CD4-positive, alpha-beta T cell treated with Interleukin-4 for 4 hours (primary cell): ENCODE measurements at regions not wholly inside any gene's neighbourhood (a gene's known extent, or its start where the extent isn't known, plus 50 kb on each side); places are given as distances from the start of the nearest gene placed in this dataset.

ENCODE experiments used
- DNase-seq: peaks from one replicate; pipeline ENCODE4 v3.0.0-alpha.2; 2020

DNA sequence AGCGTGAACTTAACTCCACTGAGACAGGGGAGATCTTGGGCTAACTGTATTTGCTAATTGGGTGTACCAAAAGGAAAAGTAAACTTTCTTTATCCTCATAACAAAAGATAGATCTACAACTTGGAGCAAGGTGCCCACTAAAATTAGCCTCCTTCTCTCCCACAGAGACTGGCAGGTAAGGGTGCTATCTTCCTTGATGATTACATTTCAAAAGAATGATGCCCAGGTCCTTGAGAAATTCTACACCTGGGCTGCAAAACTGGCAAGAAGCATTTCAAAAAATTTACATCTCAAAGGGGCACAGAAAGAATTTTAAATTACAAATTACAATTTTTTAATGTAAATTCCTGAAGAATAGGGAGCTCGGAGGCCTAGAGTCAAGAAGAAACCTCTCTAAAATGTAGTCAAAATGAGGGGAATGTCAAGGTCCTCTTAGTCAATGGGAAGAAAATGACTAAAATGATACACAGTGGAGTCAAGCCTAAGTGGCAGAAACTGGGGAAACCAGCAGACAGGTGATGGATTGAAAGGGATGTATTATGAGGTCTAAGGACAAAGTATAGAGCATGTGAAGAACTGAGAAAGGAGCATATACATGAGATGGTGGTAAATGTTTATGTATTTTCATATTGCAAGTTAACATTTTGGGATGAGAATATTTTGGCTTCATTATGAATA lies 348.3 kb upstream of the TUSC1 start:
- no peak for DNase-seq

DNA sequence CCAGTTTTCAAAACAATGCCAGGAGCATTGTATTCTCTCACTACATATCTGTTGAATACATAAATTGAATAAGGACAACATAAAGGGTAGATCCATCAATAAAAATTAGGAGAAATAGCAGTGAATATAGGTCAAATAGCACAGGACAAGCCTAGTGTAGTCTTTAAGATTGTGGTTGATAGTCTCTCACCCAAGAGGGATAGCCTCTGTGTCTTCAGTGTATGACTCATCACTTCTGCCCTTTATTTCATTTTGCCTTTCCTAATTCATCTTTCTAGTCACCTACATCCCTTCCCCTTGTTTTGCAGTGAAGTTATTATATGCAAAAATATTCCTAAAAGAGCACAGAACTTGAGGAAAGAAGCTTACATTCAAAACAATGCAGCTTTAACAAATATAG lies 335.0 kb upstream of the TUSC1 start:
- no peak for DNase-seq

DNA sequence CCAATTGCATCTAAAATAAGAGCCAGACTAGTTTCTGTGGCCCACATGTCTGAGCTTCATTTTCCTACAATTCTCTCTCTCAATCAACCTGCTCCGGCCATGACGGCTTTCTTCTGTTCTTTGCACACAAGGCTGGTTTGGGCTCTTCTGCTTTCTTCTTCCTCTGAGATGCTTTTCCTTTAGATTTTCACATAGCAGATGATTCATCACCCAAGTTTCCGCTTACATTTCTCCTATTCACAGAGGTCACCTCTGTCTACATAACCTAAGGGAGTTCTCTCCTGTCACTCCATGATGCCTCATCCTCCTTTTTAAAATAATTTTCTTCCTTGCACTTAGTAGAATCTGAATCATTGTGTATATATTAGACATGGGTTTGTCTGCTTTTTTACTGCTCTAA lies 334.6 kb upstream of the TUSC1 start:
- no peak for DNase-seq

DNA sequence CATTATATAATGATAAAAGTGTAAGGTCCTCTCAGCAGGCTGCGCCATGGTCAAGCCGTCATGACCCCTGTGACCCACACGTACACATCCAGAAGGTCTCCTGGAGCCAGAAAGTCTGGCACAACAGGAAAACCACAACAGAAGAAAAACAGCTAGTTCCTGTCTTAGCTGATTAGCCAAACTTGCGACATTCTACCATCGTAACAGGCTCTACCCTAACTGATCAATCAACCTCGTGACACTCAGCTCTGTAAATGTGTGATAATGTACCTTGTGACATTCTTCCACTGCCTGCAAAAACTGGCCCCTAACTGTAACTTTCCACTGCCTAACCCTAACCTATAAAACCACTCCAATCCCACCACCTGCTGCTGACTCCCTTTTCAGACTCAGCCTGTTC lies 316.4 kb upstream of the TUSC1 start:
- DNase-seq = no peak

DNA sequence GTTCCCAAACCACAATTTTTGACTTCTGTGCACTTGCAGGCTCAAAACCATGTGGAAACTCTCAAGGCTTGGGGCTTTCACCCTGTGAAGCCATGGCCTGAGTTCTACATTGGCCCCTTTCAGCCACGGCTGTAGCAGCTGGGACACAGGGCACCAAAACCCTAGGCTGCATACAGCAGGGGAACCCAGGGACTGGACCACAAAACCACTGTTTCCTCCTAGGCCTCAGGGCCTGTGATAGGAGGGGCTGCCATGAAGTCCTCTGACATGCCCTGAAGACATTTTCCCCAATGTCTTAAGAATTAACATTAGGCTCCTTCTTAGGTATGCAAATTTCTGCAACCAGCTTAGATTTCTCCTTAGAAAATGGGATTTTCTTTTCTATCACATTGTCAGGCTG lies 312.1 kb upstream of the TUSC1 start:
- DNase-seq = no peak

DNA sequence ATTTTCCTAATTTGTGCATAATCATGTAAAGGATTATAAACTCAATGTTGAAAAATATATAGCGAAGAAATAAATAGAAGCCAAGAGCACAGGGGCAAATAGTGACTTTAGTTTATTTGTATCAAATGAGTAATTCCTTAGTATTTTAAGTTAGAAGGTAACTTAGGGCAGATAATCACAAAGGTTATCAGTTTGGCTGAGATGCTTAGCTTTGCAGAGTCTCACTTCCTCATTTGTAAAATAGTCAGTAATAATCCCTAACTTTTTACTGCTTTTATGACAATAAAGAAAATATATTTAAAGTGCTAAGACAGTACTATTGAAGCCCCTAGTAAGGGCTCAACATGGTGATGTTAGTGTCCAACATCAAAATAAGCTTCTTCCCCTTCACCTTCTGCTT lies 297.4 kb upstream of the TUSC1 start:
- DNase-seq = no peak

DNA sequence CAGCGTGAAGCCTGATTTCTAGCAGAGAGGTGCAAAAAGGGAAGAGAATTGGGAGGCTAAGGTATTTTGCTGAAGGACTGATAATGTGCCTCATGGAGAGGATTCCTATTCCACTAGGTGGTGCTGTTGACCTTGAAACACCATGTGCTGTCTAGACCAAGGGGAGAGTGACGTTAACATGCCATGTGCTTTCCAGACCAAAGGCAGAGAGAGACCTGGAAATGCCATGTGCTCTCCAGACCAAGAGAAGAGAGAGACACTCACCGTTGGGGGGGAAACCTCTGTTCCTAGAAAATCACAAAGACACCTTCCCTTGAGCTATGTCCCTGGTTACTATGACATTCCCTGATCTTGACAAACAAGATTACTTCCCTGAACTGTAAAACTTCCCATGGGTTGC lies 286.0 kb upstream of the TUSC1 start:
- DNase-seq = no peak

DNA sequence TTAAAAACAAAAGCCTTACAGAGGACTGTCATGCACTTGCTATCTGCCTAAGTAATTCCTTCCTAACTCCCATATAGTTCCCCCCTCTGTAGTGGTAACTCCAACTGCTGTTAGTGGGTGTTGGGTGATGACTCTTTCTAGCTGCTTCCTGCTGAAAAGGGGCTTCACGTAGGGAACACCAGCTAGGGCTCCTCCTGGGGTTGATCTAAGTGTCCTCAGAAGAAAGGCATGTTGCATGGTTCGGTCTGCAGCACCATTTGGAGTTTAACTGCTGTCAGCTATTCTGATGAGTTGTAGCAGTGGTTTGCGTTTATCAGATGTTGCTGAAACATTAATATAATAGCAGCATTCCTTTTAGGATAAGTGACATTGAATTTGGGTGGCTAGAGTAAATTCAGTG lies 281.9 kb upstream of the TUSC1 start:
- DNase-seq = no peak

DNA sequence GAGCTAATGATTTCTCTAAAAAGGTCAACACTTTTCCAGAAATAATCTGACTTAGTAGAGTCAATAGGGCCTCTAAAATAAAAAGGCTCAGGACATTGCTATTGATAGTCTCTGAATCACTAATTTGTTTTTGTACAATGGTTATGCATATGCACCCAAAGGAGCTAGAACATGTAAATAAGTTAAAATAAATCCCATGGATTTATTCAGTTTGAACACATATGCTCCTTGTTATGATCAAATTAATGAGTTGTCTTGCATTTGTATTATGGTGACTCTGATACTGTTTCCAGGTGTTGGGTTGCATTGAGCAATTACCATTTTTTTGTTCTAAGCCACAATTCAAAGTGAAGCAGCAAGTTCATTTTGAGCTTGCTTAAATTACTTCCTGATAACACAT lies 276.0 kb upstream of the TUSC1 start:
- no peak for DNase-seq

DNA sequence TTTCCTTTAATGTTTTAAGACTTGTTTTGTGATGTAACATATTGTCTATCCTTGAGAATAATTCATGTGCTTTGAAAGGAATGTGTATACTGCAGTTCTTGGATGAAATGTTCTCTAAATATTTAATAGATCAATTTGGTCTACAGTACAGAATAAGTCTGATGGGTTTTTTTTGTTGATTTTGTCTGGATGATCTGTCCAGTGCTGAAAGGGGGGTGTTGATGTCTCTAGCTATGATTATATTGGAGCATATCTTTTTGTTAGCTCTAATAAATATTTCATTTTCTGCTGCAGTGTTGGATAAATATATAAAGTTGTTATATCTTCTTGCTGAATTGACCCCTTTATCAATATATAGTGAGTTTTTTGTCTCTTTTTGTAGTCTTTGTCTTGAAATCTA lies 269.9 kb upstream of the TUSC1 start:
- no peak for DNase-seq

DNA sequence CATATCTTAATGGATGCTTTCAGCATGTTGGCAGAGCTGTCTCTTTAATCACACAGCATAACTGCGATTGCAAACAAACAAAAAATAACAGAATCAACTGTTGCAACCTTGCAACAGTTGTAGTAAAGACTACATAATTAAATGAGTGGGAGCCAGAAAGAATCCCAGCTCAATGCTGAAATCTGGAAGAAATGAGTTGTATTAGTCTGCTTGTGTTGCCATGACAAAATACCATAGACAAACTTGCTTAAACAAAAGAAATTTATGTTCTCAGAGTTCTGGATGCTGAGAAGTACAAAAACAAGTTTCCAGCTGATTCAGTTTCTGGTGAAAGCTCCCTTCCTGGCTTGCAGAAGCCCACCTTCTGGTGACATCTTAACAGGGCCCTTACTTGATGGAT lies 260.9 kb upstream of the TUSC1 start:
- DNase-seq = no peak

DNA sequence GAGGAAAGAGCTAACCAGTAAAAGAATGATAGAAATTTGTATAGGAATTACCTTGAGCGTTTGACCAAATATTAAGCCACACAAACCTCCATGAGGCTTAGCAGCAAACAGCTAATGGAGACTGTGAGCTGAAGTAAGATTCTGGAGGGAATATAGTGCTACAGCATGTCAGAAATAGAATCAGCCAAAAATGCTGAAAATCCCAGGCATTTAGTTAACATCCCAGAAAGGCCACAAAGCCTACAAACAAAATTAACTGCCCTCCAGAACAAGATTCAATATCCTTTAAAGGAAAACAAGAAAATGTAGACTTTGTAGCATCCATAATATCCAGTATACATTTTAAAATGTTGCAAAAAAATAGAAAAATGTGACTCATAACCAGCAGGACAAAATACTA lies 257.8 kb upstream of the TUSC1 start:
- no peak for DNase-seq

DNA sequence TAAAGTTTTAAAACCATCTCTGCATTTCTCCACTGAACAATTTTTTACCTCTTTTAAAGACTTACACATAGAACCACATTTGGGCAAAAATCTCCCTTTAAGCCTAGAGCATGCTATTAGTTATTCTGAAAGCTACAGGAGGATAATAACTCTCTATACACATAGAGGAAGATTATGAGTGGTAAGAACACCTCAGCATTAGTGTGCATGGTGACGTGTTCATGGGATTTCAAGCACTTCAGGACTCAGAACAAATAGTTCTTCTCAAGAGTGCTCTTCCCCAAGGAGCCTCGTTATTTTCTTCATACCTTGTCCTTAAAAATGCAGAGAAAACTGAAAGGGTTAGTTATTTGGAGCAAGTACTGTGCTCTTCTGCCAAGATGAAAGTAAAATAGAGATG lies 256.9 kb upstream of the TUSC1 start:
- DNase-seq = no peak

DNA sequence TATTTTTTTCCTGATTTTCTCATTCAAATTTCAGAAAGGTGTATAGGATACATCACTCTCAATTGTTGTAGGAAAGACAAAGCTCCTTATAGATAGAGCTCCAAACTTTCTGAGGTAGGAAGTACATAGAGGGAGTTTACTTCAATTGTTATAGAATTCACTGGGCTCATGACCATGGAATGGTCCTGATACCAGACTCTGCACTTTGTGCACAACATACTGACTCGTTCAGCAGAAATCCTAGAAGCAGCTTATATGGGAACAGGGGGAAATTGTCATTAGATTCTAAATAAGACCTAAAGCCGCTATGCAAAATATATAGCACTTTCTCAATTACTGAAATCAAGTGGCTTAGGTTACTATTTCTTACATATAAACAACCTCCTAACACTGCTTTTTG lies 240.5 kb upstream of the TUSC1 start:
- DNase-seq = no peak

DNA sequence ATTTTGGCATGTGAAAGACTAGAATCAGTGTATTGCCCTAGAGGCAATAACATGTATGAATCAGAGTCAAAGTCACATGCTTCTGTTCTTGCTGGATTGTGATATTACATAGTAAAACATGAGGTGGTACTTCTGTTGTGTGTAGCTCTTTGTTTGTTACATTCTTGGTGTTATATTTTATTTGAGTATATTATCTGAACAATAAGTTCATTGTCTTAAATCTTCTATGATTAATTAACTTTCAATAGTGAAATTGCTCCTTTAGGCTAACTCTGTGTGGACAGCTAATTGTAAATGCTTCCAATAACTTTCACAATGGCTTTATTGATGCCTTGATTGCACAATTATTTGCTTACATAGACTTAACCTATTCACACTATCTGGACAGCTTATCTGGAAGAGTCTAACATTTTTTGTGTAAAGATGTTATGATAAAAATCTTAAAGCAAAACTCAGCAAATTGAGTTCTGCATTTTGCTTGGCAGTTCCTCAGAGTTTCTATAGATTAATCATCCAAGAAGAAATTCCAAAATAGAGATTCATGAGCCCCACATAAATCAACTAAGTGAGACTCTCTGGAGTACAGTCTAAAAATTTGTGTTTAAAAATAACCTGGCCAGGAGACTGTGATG lies 239.6 kb upstream of the TUSC1 start:
- DNase-seq = no peak

DNA sequence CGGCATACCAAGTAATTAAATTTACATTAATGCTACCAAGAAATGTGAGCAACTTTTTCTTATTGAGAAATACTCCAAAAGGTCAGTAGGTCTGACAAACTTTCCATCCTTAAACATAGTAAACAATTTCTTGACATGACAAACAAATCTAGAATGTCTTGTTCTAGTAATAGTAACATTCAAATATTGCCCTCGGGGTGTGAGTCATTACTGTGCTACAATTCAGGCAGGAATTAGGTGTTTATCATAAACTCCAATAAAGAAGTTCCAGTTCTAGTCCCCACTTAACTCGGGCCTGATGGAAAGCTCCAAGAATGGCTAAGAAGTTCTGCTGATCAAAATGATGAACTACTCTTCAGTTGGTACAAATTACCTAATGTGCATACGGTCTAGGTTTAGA lies 235.6 kb upstream of the TUSC1 start:
- no peak for DNase-seq

DNA sequence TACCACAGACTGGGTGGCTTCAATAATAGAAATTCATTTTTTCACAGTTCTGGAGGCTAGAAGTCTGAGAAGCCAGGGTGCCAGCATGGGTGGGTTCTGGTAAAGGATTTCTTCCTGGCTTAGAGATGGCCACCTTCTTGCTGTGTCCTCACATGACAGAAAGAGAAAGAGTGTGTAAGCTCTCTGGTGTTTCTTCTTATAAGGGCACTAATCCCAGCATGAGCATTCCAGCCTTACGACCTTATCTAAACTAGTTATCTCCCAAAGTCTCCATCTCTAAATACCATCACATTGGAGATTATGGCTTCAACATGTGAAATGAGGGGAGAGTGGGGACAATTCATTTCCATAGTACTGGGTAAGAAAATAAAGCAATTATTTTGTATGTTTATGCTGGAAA lies 226.5 kb upstream of the TUSC1 start:
- DNase-seq = no peak

DNA sequence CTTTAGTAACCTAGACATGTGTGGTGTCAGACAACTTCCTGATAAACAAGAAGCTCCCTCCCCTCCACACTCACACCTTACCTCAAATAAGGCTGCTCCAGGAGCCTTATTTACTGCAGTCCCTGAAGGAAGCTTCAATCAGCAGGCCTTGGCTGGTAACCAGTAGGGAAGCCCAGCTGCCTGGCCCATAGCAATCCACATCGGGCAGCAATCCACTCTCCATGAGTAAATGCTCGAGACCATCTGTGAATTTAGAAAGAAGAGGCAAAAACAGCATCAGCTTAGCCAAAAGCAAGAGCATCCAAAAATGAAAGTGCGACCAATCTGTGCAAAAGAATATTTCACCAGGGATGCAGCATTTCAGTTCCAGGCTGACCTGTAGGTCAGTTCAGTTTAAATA lies 213.3 kb upstream of the TUSC1 start:
- DNase-seq = no peak

DNA sequence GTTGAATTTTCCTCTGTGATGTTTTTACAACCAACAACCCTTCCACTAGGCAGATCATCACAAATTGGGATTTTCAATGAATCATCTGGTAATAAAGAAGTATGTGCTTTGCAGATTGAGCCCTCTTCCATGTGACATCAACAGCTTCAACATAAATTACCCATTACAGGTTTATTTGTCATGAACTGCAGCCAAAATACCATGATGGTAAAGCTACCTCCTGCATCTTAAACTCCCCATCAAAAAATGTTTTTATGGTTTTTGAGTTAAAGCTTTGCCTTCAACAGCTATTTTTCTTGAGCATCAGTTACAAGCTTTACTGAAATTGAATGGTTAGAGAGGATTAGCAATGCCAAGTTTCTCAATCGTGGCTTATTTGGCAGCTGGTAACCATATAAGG lies 211.4 kb upstream of the TUSC1 start:
- no peak for DNase-seq

DNA sequence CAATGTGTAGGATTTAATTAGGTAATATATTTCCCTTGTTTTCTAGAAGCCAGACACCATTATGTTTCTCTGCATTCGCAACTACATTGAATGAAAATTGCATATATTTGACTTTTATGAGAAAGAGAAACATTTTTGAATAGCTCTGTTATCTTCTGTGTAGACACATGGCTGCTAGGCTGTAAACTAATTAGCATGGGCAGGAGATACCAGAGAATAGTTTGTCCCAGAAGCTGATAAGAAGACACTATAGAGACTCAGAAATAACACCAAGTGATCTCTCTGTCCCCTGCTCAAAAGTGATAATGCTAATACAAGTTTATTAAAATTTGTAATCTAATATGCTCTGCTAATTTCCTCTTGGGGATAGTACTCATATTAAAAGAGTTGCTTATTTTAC lies 198.0 kb upstream of the TUSC1 start:
- DNase-seq = no peak

DNA sequence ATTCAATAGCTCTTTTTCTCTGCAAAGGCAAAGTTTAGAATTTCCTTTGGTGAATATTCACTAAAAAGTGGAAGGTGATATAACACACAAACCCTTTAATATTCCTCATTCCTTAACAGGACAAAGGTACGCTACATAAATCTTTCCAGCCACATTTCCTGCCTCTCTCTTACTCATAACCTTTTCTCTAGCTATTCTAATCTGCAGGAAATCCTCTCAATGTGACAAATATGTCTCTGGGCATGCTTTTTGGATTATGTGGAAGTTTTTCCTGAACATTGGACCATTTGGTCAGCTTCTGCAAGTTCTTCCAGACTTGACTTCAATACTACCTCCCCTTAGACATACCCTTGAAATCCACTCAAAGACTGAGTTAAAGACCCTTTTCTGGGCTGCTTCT lies 186.3 kb upstream of the TUSC1 start:
- DNase-seq = no peak

DNA sequence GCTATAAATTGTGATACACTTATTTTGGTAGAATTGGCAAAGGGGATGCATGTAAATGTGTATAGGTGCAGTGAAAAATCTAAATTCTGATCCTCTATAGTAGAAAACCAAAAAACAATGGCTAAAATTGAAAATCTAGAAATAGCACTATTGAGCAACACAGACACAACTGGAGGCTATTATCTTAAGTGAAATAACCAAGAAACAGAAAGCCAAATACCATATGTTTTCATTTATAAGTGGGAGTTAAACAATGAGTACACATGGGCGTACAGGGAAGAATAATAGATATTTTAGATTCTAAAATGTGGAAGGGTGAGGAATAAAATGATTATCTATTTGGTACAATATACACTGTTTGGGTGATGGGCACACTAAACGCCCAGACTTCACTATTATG lies 183.2 kb upstream of the TUSC1 start:
- DNase-seq = no peak

DNA sequence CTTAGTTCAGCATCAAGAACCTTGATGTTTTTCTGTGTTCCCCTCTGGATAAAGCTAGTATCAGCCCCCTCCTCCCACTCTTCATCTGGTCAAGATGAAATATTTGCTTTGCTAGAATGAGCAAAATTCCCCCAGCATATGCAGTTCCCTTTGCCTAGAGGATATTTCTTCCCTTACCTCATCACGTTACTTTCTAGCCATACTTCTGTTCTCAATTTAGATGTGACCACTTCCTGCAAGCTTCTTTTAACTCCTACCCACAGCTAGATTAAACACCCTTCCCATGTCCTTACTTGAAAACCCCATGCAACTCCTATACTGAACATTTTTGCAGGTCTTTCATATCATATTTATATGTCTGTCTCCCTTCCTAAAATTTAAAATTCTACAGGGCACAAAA lies 178.9 kb upstream of the TUSC1 start:
- DNase-seq = no peak

DNA sequence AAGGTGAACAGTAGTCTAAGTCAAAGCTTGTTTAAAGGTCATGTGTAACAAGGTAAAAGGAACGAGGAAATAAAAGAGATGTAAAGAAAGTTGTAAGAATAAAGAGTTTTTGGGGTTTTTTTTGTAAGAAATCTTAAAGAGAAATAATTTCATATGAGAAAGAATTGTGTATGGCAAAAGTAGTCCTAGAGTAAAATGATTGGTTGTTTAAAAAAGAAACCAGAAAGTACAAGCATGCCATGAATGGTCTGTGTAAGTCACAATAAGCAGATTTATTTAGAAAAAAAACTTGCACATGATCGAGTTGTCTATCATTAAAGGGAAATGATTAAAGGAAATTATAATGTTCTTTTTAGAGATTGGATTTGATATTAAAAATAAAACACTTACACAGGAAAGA lies 172.6 kb upstream of the TUSC1 start:
- DNase-seq = no peak

DNA sequence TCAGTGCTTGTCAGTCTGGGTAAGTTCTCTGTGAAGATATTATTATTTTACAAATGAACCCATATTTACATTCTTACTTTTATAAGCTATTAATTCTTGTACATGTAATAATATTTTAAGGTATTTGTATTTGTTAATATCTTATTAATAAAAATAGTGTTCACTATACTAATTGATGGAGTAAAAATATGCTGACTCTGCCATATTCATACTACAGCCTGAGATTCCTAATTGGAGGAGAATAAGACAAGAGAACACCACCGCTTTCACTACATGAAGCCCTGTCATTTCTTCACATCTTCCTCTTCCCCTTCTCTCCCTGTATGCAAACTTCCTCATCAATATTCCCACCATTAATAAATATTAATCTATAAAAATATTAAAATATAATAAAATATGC lies 167.6 kb upstream of the TUSC1 start:
- no peak for DNase-seq
